Superior temporal gyrus (tissue), 1 donor: ENCODE measurements at regions not wholly inside any gene's neighbourhood (a gene's known extent, or its start where the extent isn't known, plus 50 kb on each side); places are given as distances from the start of the nearest gene placed in this dataset.

ENCODE experiments used
- DNase-seq: peaks from one replicate; pipeline ENCODE4 v3.0.0-alpha.2; 2016; ENCODE audit errors: extremely low spot score

GRCh38 chr3:187929112-187929816 lies 184.0 kb upstream of the BCL6 start:
- no peak for DNase-seq

- DNase-seq, result no peak
These were observed 184.8 kb upstream of the BCL6 start for GRCh38 chr3:187930021-187930420.

- DNase-seq, result no peak
These were observed 185.8 kb upstream of the BCL6 start for GRCh38 chr3:187931101-187931500.

- no peak for DNase-seq
These were observed 186.6 kb upstream of the BCL6 start for GRCh38 chr3:187931770-187932278.

- no peak for DNase-seq
These were observed 187.3 kb upstream of the BCL6 start for GRCh38 chr3:187932530-187932929.

- DNase-seq, result no peak
These were observed 190.4 kb upstream of the BCL6 start for GRCh38 chr3:187935623-187936156.

- no peak for DNase-seq
These were observed 191.4 kb upstream of the BCL6 start for GRCh38 chr3:187936676-187937075.

GRCh38 chr3:187939891-187940290 lies 194.6 kb upstream of the BCL6 start:
- DNase-seq, result no peak

- DNase-seq, result no peak
These were observed 196.0 kb upstream of the BCL6 start for GRCh38 chr3:187941135-187941847.

- no peak for DNase-seq
These were observed 196.6 kb upstream of the BCL6 start for GRCh38 chr3:187941848-187942194.

GRCh38 chr3:187942658-187943241 lies 197.5 kb upstream of the BCL6 start:
- DNase-seq, result no peak

- no peak for DNase-seq
These were observed 198.6 kb upstream of the BCL6 start for GRCh38 chr3:187943677-187944389.

GRCh38 chr3:187944390-187945179 lies 199.3 kb upstream of the BCL6 start:
- no peak for DNase-seq

- DNase-seq, result no peak
These were observed 200.1 kb upstream of the BCL6 start for GRCh38 chr3:187945374-187945773.

GRCh38 chr3:187946163-187946691 lies 201.0 kb upstream of the BCL6 start:
- no peak for DNase-seq

GRCh38 chr3:187946981-187947380 lies 201.7 kb upstream of the BCL6 start:
- DNase-seq, result no peak

GRCh38 chr3:187947927-187948682 lies 202.8 kb upstream of the BCL6 start:
- no peak for DNase-seq

GRCh38 chr3:187949093-187949820 lies 204.0 kb upstream of the BCL6 start:
- no peak for DNase-seq

GRCh38 chr3:187950671-187951070 lies 203.3 kb upstream of the LPP start:
- DNase-seq, result no peak
